ENCODE measurements at regions not wholly inside any gene's neighbourhood (a gene's known extent, or its start where the extent isn't known, plus 50 kb on each side); places are given as distances from the start of the nearest gene placed in this dataset.

DNA sequence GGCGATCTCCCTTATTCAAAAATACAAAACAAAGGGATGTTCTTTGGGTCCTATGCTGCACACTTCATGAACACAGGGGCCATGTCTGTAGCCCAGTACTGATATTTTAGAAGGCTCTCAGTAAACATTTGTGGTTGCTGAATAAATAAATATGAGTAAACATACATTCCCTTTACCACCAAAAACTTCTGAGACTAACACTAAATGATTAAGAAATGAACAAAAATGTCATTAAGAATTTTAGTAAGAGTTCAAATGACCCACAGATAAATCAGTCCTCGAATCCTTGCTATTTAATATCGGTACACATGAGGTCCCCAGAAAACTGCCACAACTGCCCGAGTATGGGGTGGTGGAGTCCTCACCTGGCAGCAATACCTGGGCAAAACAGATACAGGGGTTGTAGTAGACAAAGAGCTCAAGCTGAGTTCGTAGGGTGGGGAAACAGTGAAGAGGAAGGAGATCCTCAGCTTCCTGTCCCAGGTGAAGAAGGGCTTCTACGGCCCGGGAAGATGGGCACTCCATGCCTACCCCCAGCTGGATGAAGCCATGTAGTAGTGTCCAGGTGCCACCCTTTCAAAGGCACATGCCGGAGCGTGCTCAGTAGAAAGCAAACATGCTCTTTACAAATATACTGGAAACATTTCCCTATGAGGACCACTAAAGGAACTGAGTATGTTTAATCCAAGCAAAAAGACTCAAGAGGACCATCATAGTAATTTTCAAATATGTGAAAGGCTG is 72.6 kb upstream of the ARHGAP29 start (continued):
- TF ChIP-seq BHLHE40 (IDR thresholded peaks at IDR 0.05; ENCODE audit: low read length) (peak; percentile 30; the same call in 1 of the 2 replicates), ZNF644 (CRISPR knock-in tag; IDR thresholded peaks at IDR 0.05; ENCODE audit: low read depth) (no peak), TCF12 (IDR thresholded peaks at IDR 0.05) (no peak), TCF12 (CRISPR knock-in tag; IDR thresholded peaks at IDR 0.05) (no peak), RFX3 (CRISPR knock-in tag; IDR thresholded peaks at IDR 0.05) (no peak), ZNF776 (CRISPR knock-in tag; IDR thresholded peaks at IDR 0.05) (no peak), ZNF616 (CRISPR knock-in tag; IDR thresholded peaks at IDR 0.05; ENCODE audit: low read depth) (no peak), ZNF24 (IDR thresholded peaks at IDR 0.05) (no peak), ZNF607 (CRISPR knock-in tag; IDR thresholded peaks at IDR 0.05; ENCODE audit: borderline replicate concordance) (no peak), ZNF335 (CRISPR knock-in tag; IDR thresholded peaks at IDR 0.05) (no peak), REPIN1 (CRISPR knock-in tag; IDR thresholded peaks at IDR 0.05; ENCODE audit: borderline replicate concordance, low read depth) (no peak), PTBP1 (IDR thresholded peaks at IDR 0.05; ENCODE audit: low read depth, low read length, poor library complexity, severe bottlenecking) (no peak), SNAPC2 (CRISPR knock-in tag; IDR thresholded peaks at IDR 0.05) (0 out of 2 replicates have a peak, but pooled peaks have one; percentile 39), RBFOX2 (IDR thresholded peaks at IDR 0.05; ENCODE audit: low read depth, low read length) (0 out of 2 replicates have a peak, but pooled peaks have one; percentile 6), CCDC6 (CRISPR knock-in tag; IDR thresholded peaks at IDR 0.05) (no peak), HNRNPL (IDR thresholded peaks at IDR 0.05; ENCODE audit: low read depth, low read length) (0 out of 2 replicates have a peak, but pooled peaks have one; percentile 27)
- TF ChIP-seq, protein P1, sequence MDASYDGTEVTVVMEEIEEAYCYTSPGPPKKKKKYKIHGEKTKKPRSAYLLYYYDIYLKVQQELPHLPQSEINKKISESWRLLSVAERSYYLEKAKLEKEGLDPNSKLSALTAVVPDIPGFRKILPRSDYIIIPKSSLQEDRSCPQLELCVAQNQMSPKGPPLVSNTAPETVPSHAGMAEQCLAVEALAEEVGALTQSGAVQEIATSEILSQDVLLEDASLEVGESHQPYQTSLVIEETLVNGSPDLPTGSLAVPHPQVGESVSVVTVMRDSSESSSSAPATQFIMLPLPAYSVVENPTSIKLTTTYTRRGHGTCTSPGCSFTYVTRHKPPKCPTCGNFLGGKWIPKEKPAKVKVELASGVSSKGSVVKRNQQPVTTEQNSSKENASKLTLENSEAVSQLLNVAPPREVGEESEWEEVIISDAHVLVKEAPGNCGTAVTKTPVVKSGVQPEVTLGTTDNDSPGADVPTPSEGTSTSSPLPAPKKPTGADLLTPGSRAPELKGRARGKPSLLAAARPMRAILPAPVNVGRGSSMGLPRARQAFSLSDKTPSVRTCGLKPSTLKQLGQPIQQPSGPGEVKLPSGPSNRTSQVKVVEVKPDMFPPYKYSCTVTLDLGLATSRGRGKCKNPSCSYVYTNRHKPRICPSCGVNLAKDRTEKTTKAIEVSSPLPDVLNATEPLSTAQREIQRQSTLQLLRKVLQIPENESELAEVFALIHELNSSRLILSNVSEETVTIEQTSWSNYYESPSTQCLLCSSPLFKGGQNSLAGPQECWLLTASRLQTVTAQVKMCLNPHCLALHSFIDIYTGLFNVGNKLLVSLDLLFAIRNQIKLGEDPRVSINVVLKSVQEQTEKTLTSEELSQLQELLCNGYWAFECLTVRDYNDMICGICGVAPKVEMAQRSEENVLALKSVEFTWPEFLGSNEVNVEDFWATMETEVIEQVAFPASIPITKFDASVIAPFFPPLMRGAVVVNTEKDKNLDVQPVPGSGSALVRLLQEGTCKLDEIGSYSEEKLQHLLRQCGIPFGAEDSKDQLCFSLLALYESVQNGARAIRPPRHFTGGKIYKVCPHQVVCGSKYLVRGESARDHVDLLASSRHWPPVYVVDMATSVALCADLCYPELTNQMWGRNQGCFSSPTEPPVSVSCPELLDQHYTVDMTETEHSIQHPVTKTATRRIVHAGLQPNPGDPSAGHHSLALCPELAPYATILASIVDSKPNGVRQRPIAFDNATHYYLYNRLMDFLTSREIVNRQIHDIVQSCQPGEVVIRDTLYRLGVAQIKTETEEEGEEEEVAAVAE (CRISPR knock-in tag; IDR thresholded peaks at IDR 0.05; ENCODE audit: borderline replicate concordance): no peak
- TF ChIP-seq, protein P2, sequence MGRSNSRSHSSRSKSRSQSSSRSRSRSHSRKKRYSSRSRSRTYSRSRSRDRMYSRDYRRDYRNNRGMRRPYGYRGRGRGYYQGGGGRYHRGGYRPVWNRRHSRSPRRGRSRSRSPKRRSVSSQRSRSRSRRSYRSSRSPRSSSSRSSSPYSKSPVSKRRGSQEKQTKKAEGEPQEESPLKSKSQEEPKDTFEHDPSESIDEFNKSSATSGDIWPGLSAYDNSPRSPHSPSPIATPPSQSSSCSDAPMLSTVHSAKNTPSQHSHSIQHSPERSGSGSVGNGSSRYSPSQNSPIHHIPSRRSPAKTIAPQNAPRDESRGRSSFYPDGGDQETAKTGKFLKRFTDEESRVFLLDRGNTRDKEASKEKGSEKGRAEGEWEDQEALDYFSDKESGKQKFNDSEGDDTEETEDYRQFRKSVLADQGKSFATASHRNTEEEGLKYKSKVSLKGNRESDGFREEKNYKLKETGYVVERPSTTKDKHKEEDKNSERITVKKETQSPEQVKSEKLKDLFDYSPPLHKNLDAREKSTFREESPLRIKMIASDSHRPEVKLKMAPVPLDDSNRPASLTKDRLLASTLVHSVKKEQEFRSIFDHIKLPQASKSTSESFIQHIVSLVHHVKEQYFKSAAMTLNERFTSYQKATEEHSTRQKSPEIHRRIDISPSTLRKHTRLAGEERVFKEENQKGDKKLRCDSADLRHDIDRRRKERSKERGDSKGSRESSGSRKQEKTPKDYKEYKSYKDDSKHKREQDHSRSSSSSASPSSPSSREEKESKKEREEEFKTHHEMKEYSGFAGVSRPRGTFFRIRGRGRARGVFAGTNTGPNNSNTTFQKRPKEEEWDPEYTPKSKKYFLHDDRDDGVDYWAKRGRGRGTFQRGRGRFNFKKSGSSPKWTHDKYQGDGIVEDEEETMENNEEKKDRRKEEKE (IDR thresholded peaks at IDR 0.05): no peak
- TF ChIP-seq, protein P3, sequence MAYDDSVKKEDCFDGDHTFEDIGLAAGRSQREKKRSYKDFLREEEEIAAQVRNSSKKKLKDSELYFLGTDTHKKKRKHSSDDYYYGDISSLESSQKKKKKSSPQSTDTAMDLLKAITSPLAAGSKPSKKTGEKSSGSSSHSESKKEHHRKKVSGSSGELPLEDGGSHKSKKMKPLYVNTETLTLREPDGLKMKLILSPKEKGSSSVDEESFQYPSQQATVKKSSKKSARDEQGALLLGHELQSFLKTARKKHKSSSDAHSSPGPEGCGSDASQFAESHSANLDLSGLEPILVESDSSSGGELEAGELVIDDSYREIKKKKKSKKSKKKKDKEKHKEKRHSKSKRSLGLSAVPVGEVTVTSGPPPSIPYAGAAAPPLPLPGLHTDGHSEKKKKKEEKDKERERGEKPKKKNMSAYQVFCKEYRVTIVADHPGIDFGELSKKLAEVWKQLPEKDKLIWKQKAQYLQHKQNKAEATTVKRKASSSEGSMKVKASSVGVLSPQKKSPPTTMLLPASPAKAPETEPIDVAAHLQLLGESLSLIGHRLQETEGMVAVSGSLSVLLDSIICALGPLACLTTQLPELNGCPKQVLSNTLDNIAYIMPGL (CRISPR knock-in tag; IDR thresholded peaks at IDR 0.05; ENCODE audit: borderline replicate concordance in 1 of 2, low read depth in 1 of 2): no peak
- TF ChIP-seq, protein P4, sequence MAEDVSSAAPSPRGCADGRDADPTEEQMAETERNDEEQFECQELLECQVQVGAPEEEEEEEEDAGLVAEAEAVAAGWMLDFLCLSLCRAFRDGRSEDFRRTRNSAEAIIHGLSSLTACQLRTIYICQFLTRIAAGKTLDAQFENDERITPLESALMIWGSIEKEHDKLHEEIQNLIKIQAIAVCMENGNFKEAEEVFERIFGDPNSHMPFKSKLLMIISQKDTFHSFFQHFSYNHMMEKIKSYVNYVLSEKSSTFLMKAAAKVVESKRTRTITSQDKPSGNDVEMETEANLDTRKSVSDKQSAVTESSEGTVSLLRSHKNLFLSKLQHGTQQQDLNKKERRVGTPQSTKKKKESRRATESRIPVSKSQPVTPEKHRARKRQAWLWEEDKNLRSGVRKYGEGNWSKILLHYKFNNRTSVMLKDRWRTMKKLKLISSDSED (CRISPR knock-in tag; IDR thresholded peaks at IDR 0.05): no peak

All from HepG2 (cell line).